SIG-M5 treated with dmso at 0.1 percent for 504 hours (cell line): ENCODE measurements at regions not wholly inside any gene's neighbourhood (a gene's known extent, or its start where the extent isn't known, plus 50 kb on each side); places are given as distances from the start of the nearest gene placed in this dataset.
"Not testable (repeated sequence)": the region's sequence is repeated elsewhere in the genome, so short reads cannot be mapped to it uniquely, and the experiment has no call there.

Experiments
- DNase-seq: peaks from one replicate; lab custom pipeline; 2025; ENCODE audit not compliant: unreplicated experiment; lab: John Stamatoyannopoulos, UW

DNA sequence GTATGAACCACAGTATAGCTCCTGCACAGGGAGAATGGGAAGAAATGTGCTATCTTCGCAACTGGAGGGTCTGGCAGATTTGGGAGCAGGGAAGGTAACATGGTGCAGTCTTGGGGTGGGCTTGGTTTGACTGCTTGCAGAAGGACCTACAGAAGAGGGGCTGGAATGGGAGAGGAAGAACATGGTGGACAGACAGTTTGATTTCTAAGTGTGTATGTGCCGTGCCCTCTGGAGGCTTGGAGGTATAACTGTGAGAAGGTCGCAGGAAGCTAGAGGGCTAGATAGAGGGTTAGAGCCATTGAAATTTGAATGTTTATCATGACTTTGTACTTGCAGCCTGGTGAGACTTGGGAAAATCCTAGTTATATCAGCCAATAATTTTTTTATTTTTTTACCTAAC, 169.2 kb downstream of the SQOR start:
- DNase-seq: no peak

DNA sequence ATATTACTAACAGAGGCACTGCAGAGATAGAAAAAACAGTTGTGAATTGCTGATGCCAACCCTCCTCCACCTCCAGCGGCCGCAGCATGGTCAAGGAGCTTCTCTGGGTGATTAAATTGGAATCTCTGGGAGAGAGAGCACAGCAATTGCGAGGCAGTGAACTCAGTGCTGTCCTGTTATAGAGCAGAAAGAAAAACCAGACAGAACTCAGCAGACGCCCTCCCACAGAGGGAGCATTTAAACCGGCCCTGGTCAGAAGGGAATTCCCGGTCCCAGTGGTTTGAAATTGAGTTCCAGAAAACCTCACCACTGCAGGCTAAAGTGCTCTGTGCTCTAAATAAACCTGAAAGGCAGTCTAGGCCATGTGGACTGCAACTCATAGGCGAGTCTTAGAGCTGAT, 175.4 kb downstream of the SQOR start:
- no peak for DNase-seq

DNA sequence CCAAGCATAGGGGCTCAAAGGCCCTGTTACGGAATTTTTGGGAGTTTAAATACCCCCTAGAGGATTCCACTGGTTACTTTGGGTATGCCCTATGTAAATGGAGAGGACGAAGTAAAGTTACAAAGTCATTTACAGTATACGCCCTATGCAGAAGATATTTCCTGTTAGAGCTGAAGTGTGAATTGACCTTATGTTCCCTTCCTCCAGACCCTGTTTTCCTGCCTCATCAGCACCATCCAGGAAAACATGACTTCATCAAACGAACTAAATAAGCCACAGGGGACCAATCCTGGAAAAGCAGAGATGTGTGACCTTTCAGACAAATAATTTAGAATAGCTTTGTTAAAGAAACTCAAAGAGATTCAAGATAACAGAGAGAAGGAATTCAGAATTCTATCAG, 177.4 kb downstream of the SQOR start:
- no peak for DNase-seq

DNA sequence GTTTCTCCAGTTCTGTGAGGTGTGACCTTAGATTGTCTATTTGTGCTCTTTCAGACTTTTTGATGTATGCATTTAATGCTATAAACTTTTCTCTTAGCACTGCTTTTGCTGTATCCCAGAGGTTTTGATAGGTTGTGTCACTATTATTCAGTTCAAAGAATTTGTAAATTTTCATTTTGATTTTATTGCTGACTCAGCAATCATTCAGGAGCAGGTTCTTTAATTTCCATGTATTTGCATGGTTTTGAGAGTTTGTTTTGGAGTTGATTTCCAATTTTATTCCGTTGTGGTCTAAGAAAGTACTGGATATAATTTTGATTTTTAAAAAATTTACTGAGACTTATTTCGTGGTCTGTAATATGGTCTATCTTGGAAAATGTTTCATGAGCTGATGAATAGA, 182.7 kb downstream of the SQOR start:
- not testable (repeated sequence) for DNase-seq

DNA sequence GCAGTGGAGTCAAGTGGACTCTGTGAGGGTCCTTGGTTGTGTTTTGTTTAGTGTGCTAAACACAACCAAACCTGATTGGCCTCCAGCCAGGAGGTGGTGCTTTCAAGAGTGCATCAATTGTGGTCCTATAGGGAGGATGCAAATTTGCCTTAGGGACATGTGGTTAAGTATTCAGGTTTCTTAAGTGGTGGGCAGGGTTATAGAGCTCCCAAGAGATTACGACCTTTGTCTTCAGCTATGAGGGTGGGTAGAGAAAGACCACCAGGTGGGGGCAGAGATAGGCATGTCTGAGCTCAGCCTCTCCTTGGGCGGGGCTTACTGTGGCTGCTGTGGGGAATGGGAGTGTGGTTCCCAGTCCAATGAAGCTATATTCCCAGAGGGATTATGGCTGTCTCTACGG, 186.6 kb downstream of the SQOR start:
- DNase-seq: no peak

DNA sequence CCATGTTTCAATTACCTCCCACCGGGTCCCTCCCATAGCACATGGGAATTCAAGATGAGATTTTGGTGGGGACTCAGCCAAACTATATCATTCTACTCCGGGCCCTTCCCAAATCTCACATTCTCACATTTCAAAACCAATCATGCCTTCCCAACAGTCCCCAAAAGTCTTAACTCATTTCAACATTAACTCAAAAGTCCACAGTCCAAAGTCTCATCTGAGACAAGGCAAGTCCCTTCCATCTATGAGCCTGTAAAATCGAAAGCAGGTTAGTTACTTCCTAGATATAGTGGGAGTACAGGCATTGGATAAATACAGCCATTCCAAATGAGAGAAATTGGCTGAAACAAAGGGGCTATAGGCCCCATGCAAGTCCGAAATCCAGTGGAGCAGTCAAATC, 188.1 kb downstream of the SQOR start:
- DNase-seq: not testable (repeated sequence)

DNA sequence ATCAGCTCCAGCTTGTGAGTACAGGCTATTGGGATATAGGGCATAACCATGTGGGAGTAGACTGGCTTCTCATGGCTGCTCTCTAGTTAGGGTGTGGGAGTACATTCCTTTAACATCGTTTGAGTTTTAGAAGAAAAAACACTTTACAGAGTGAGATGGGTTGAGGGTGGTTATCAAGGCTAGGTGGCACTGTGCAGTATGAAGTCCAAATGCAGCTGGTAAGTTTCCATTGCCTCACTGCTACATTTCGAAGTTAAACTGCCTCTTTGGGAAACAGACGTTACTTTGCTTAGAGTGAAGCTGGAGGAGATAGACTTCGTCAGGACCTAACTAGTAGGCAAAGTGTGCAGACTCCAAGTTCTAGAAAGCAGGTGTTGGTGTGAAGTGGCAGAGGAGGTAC, 192.4 kb downstream of the SQOR start:
- DNase-seq: no peak

DNA sequence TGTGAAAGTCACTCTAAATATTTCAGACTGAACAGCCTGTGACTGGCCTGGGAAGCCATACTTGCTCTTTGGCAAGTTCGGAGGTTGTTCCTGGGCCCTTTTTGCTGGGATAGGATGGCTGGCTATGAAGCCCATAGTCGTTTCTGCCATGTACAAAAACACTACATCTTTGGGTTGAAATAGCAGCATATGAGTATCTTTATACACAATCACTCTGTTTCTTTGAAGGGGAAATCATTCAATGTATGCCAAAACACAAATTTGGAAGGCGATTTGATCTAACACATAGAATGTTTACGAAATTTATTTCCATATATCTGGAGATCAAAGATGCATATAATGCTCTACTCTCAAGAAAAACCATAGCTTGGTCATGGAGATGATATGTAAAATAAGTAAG, 192.9 kb downstream of the SQOR start:
- DNase-seq: no peak

DNA sequence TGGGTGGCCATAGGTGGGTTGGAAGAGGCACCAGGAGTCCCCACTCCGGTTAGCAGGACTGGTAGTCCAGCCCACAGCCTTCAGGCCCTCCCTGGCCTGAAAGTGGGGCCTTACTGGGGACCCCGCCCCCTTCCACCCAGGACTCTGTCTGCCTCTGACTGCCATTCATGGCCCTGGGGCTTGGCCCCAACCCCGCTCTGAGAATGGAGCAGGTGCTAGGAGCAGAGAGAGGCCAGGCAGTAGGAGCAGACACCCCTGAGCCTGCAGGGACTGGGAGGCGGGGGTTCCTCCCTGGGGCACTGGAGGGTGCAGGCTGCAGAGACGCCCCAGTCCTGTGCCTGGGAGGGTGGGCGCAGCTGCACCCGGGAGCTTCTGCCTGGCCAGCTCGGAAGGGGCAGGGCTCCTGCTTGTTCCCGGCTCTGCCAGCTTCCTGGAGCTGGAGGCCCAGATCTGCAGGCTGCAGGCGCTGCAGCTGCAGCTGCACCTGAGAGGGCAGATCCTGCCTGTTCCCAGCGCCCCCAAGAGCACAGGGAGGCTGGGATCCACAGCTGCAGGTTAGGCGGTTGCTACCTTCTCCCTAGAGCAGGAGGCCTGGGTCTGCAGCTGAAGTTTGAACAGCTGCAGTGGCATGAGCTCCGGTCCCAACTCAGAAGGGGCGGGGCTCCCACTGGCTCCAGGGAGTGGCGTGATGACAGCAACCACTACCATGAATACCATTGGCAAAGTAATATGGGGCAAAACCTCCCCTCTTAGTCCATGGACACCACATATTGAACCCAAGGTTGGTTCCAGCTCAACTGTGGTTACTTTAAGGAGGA, 194.7 kb downstream of the SQOR start:
- DNase-seq: no peak

DNA sequence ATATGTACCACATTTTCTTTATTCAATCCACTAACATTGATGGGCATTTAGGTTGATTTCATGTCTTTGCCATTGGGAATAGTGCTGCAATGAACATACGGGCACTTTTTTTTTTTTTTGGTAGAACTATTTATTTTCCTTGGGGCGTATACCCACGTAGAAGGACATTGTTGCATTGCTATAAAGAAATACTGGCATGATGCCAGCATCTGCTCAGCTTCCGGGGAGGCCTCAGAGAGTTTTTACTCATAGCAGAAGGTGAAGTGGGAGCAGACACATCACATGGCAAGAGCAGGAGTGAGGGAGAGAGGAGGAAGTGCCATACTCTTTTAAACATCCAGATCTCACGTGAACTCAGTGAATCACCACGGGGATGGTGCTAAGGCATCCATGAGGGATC, 197.0 kb downstream of the SQOR start:
- DNase-seq: no peak

DNA sequence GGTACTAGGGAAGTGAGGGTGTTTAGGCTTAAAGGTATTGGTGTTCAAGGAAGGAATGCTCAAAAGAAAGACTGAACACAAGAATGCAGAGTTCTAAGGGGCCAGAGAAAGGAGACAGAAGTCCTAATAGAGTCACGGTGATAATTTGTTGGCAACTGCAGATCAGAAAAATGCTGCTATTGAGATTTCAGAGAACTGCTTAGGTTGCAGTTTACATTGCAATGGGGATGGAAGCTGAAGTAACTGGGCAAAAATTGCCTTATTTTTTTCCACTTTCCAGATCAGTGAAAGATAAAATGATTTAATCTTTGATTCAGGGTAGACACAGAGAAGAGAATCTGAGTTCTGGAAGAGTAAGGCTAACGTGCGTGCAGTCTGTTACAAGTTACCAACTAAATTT, 199.8 kb downstream of the SQOR start:
- no peak for DNase-seq

DNA sequence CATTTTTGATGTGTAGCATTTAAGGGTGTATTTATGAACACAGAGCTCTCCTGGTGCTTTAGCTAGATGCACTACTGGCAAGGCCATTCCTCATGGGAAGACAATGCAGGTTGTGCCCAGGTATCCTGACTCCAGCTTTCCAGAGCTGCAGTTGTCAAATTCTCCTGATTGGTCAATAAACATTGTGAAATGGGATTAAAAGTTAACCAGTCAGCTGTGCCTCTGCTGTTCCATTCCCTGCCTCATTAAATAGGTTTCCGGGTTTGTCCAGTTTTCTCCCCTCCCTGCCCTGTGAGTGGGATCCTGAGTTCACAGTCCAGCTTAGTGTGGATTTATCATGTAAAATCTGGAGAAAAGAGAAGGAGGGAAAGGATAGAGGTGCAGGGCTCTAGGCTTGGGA, 207.3 kb downstream of the SQOR start:
- DNase-seq: no peak

DNA sequence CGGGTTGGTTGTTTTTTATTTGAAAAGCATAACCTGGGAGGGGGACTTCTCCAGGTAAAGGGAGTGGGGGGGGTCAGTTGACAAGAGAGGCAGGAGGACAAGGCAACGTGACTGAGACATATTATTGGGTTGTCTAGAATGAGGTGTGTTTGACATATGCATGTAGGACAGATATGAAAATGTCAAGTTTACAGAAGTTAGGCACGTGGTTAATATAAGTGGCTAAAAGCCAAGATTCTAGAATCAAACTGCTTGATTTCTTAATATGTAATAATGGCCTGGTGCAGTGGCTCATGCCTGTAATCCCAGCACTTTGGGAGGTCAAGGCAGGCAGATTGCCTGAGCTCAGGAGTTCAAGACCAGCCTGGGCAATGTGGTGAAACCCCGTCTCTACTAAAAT, 212.8 kb downstream of the SQOR start:
- DNase-seq: no peak

DNA sequence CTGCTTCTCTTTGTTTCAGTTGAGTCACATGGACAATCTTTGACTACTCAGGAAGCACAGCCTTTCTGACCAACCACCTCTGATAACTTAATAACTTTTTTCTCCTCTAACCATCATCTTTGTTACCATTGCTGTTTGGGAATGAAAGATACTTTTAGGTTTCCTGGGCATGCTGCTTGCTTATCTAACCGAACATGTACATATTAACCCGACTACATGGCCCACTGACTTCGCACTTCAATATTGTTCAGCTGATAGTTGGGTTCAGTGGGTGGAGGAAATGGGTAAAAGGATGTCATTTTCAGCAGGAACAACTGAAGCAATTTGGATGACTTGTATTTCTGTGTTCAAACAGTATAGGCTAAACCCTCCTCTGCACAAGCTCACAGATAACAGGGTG, 214.3 kb downstream of the SQOR start:
- no peak for DNase-seq

DNA sequence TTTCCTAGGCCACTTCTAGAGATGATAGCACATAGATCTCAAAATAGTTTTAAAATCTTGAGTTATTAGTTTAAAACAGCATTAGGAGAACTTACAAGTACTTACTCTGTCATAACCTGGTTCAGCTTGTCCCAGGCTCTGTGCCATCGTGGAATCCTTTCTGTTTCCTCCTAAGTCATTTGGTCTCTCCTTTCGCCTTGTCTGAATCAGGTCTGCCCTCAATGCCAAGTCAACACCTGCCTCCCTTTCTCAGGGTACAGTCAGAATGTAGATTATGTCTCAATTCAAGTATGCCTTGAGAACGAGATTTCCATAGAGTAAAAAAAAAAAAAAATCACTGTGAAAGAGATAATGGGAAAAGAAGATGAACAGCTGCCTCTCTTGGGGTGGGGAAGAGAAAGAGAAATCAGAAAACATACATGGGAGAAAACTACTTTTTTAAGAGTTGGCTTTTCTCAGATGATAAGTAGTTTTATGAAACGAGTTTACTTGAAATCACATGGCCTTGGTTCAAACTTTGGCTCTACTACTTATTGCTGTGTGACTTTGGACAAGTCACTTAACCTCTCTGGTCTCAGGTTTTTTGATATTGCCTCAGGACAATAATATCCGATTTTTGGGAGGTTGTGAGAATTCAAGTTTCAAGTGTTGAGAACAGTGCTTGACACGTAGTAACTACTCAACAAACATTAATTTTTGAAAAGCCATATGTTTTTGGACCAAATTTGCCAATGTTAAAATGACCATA, 219.8 kb downstream of the SQOR start:
- no peak for DNase-seq

DNA sequence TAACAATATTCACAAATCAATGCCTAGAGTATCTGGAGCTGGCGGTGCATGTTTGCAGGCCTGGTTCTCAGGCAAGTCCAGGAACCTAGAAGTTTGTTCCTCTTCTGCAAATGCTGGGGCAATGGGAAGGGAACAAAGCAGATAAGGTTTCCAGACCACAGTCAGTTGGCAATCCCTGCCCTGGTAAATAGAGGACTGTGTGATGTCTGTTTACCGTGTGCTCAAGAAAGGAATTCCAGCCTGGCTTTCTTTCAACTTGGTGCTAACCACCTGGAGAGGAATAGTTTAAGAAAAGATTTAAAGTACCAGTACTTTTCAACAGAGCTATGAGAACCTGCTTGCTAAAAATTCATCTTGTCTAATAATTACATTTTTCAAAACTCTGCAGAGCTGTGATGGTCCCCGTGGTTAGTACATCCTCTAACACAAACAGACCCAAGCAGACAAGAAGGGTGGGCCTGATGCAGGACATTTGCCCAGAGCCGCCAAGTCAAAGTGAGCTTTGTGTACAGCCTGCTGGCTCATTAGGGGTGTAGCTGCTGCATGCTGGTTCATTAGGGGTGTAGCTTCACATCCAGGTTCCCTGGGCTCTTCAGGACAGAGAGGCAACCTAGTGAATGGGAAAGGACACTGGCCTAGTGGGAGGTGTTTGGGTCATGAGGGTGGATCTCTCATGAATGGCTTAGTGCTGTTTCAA, 220.5 kb downstream of the SQOR start:
- no peak for DNase-seq

DNA sequence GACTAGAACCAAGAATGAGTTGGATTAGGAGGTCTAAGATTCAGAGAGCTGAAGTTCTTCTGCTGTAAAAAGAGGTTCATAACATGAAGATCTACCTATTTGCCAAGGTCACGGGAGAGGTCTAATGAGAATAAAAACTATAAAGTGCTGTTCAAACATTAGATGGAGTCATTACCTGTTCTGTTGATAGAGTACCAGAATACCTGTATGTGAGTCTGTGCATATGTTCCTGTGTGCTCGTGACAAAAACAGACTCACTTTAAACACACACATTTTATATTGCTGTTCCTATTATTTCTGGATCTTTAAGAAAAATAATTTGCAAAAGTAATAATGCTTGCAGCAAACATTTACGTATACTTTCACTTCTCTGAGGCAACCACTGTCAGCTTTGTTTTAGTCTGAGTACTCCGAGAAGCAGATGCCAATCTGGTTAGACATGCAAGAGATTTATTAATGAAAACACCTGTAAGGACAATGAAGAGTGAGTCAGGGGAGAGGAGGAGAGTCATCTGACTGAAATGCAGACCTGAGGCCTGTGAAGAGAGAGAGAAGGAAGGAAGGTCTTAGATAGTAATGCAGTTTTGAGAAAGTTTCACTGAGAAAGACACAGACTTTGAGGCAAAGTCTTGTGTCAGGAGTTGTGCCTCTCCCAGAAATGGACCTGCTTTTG, 221.2 kb downstream of the SQOR start:
- no peak for DNase-seq

DNA sequence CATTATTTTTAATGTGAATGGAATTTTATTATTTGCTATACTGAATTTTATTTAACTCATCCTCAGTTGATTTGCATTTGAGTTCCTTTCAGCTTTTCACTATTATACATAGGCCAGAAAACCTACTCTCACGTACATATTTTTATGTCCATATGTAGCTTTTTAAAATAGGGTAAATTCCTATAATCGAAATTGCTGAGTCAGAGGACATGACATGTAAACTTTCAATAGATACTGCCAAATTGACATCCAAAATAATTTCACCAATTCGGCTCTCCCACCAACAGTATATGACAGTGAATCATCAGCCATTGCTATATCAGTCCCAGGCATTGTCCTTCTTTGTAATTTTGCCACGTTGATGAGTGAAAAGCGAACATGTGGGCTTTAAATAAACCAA, 222.5 kb downstream of the SQOR start:
- DNase-seq: no peak

DNA sequence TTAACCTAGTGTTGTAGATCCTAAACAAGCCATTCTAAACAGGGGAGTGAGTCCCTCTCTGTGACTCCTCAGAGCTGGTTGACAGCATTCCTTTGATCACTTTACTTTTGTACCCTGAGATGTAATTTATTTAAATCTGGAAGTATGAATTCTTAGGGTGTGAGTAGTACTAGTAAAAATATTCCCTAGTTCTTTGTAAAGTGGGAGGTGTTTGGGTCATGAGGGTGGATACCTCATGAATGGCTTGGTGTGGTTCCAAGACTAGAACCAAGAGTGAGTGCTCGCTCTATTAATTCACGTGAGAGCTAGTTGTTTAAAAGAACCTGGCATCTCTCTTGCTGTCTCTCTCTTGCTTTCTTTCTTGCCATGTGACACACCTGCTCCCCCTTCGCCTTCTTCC, 223.7 kb downstream of the SQOR start:
- no peak for DNase-seq

DNA sequence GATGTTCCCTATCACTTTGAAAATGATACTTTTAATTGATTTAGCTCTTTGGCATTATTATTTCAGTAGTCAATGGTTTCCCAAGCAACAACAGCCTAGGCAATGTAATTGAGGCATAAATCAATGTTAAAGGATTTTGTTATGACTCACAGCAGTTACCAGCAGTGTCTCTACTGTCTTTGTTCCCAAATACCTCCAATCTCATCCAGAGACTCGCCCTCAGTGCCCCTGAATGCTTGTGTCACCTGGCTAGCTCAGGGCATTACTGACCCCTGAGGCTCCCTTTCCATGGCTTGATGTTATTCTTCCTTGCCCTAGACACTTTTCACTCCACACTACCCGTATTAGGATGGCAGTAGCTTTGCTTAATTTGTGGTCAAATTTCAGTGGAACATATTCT, 227.2 kb downstream of the SQOR start:
- no peak for DNase-seq

DNA sequence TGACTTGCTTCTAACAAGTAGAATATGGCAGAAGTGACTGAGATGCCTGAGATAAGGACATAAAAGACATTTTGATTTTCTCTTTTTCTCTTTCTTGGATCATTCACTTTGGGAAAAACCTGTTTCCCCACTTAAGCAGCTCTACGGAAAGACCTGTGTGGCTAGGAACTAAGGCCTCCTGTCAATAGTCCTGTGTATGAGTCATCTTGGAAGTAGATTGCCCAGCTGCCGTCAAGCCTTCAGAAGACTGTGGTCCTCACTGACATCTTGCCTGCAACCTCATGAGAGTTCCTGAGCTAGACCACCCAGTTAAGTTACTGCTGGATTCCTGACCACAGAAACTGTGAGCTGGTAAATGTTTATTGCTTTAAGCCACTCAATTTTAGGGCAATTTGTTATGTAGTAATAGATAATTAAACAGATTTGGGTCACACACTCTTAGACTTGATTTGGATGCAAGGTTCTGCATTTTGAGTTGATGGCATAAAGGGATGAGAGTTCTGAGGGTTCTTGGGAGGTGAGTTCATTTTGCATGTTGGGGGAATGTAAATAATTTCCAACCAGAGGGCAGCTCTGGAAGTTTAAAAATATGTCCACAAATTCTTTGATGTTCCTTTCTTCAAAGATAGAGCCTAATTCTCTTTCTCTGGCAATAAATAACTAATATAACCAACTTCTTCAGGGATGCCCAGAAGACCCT, 229.2 kb downstream of the SQOR start:
- peak; percentile 2 for DNase-seq
